Stimulated activated CD4-positive, alpha-beta T cell treated with anti-CD3 and anti-CD28 coated beads, Interleukin-1b, Interleukin-23, amount 100 ng/mL, for 48 hours (primary cell): ENCODE measurements at regions not wholly inside any gene's neighbourhood (a gene's known extent, or its start where the extent isn't known, plus 50 kb on each side); places are given as distances from the start of the nearest gene placed in this dataset.
"Not testable (repeated sequence)": the region's sequence is repeated elsewhere in the genome, so short reads cannot be mapped to it uniquely, and the experiment has no call there.

Source experiments
- DNase-seq: peaks from one replicate; pipeline ENCODE4 v3.0.0-alpha.2; 2020

- DNase-seq, result no peak
These were observed 112.8 kb upstream of the IRX4 start for GRCh38 chr5:1995491-1995890.

- DNase-seq, result no peak
These were observed 104.7 kb upstream of the IRX4 start for GRCh38 chr5:1987471-1987870.

GRCh38 chr5:1985781-1986180, 103.1 kb upstream of the IRX4 start:
- no peak for DNase-seq

- DNase-seq, result no peak
These were observed 101.4 kb upstream of the IRX4 start for GRCh38 chr5:1983919-1984695.

- DNase-seq, result no peak
These were observed 100.7 kb upstream of the IRX4 start for GRCh38 chr5:1983401-1983800.

GRCh38 chr5:1982561-1982960, 99.8 kb upstream of the IRX4 start:
- DNase-seq, result not testable (repeated sequence)

GRCh38 chr5:1975898-1976765, 93.4 kb upstream of the IRX4 start:
- DNase-seq, result no peak

- DNase-seq, result no peak
These were observed 92.6 kb upstream of the IRX4 start for GRCh38 chr5:1975406-1975715.

- no peak for DNase-seq
These were observed 92.0 kb upstream of the IRX4 start for GRCh38 chr5:1974501-1975405.

- no peak for DNase-seq
These were observed 91.4 kb upstream of the IRX4 start for GRCh38 chr5:1974081-1974480.

GRCh38 chr5:1973391-1974013, 90.8 kb upstream of the IRX4 start:
- DNase-seq, result no peak

GRCh38 chr5:1971944-1972343, 89.2 kb upstream of the IRX4 start:
- DNase-seq, result no peak

- no peak for DNase-seq
These were observed 85.0 kb upstream of the IRX4 start for GRCh38 chr5:1967736-1968135.

- DNase-seq, result no peak
These were observed 83.7 kb upstream of the IRX4 start for GRCh38 chr5:1966461-1966860.

- DNase-seq, result no peak
These were observed 83.2 kb upstream of the IRX4 start for GRCh38 chr5:1965925-1966324.

- no peak for DNase-seq
These were observed 81.3 kb upstream of the IRX4 start for GRCh38 chr5:1963941-1964451.

- no peak for DNase-seq
These were observed 80.6 kb upstream of the IRX4 start for GRCh38 chr5:1963358-1963757.

GRCh38 chr5:1962619-1963355, 80.1 kb upstream of the IRX4 start:
- no peak for DNase-seq

GRCh38 chr5:1961952-1962595, 79.3 kb upstream of the IRX4 start:
- DNase-seq, result no peak

- no peak for DNase-seq
These were observed 78.7 kb upstream of the IRX4 start for GRCh38 chr5:1961304-1961946.
